ENCODE measurements at regions not wholly inside any gene's neighbourhood (a gene's known extent, or its start where the extent isn't known, plus 50 kb on each side); places are given as distances from the start of the nearest gene placed in this dataset.

DNA sequence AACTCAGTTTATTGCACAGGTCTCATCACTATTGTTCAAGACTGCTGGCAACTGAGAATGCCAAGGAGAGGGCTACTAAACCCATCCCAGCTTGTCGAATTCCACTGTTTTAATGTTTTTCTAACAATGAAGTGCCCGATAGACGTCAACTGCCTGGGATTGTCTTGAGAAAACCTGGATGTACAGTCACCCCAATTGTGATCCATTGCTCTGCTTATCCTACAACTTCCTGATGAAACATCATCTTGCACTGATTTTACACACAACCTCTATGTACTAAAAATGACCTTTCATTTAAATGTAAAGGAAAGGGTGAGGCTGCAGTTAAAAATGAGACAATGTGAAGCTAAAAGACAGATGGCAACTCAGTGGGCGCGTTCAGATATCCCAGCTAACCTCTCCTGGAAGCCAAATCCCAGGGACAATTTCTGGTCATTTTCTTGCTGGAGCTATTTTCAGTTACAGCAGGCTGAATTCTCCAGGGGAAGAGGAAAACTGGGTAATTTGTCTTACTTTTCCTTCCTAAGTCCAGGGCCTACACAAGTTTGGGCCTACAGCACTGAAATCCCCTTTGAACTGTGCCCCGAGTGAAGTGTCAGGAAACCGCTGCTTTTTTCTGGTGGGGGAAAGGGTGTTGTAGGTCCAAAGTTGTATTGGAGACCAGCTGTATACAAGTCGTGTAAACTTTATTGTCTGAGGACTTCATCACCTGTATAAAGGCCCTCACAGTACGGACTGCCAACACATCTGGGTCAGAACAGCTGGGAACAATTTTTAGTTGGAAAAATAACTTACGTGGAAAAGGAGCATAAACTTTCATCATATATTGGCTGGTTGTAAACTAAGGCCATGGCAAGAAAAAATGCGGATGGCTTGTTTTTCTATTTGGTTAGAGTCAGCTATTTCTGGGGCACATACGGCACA, 68.9 kb upstream of the LTBP1 start:
- CTCF ChIA-PET (ENCODE audit: partially characterized antibody): interaction anchor here (0.6 to 1.5 kb wide), 3 partner anchors 104 to 209 kb away, joined by 3 read pairs; no protein-coding TSS in a partner anchor
- TF ChIP-seq SIX5 (IDR thresholded peaks at IDR 0.05; ENCODE audit: low read depth, low read length): no peak
- no peak for TF ChIP-seq HDAC2 (IDR thresholded peaks at IDR 0.05; ENCODE audit: borderline replicate concordance in 1 of 2, low read depth in 2 of 2, low read length in 2 of 2)
- no peak for TF ChIP-seq CHD1 (IDR thresholded peaks at IDR 0.05; ENCODE audit: low read depth, low read length)
- TF ChIP-seq YY1 (IDR thresholded peaks at IDR 0.05; ENCODE audit: low read depth, low read length): no peak
- TF ChIP-seq TAF7 (optimal IDR thresholded peaks at IDR 0.05; ENCODE audit: borderline replicate concordance, low read depth, low read length): no peak
- TF ChIP-seq CREB1 (IDR thresholded peaks at IDR 0.05): no peak
- TF ChIP-seq KDM5A (IDR thresholded peaks at IDR 0.05; ENCODE audit: low read length): no peak
- no peak for TF ChIP-seq GTF2F1 (IDR thresholded peaks at IDR 0.05; ENCODE audit: borderline replicate concordance, low read depth, low read length)
- TF ChIP-seq, protein P1, sequence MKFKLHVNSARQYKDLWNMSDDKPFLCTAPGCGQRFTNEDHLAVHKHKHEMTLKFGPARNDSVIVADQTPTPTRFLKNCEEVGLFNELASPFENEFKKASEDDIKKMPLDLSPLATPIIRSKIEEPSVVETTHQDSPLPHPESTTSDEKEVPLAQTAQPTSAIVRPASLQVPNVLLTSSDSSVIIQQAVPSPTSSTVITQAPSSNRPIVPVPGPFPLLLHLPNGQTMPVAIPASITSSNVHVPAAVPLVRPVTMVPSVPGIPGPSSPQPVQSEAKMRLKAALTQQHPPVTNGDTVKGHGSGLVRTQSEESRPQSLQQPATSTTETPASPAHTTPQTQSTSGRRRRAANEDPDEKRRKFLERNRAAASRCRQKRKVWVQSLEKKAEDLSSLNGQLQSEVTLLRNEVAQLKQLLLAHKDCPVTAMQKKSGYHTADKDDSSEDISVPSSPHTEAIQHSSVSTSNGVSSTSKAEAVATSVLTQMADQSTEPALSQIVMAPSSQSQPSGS (IDR thresholded peaks at IDR 0.05; ENCODE audit: low read length): no peak
- TF ChIP-seq CHD2 (IDR thresholded peaks at IDR 0.05; ENCODE audit: low read length): no peak
- no peak for TF ChIP-seq SP2 (IDR thresholded peaks at IDR 0.05; ENCODE audit: low read length)
- no peak for TF ChIP-seq EZH2 (IDR thresholded peaks at IDR 0.05; ENCODE audit: low read depth, low read length, severe bottlenecking)

More for the DNA sequence above, 68.9 kb upstream of the LTBP1 start:
- H3K4me1 ChIP-seq (replicated peaks in 1 of 4; ENCODE audit: control insufficient read depth in 3 of 4, insufficient read depth in 4 of 4, low read length in 3 of 4): no peaks in the 10 kb centered on the region
- no peak overlapping the region for H2BK15ac ChIP-seq (ENCODE audit: low read length)
- H3K79me1 ChIP-seq (ENCODE audit: low read depth, low read length): no peaks in the 10 kb centered on the region
- H3K79me2 ChIP-seq (ENCODE audit: control insufficient read depth in 1 of 2, insufficient read depth in 2 of 2, low read length in 2 of 2): no peaks in the 10 kb centered on the region
- H3K36me3 ChIP-seq (ENCODE audit: control insufficient read depth in 2 of 4, insufficient read depth in 4 of 4, low read length in 3 of 4): no peaks in the 10 kb centered on the region
- no peak overlapping the region for H4K5ac ChIP-seq (ENCODE audit: insufficient read length, low read depth, low read length)
- H4K91ac ChIP-seq (replicated peaks; ENCODE audit: insufficient read length, low read length): no peak overlapping the region
- no peak overlapping the region for H2BK12ac ChIP-seq (ENCODE audit: low read depth, low read length)
- H3K27me3 ChIP-seq (replicated peaks in 1 of 4; ENCODE audit: control insufficient read depth in 3 of 4, extremely low read depth in 1 of 4, insufficient read depth in 3 of 4, low read length in 3 of 4): no peaks in the 10 kb centered on the region
- no peaks in the 10 kb centered on the region for H3K23me2 ChIP-seq (ENCODE audit: low read depth, low read length)
- H3K56ac ChIP-seq (replicated peaks; ENCODE audit: insufficient read length, low read depth, low read length): no peak overlapping the region
- H4K20me1 ChIP-seq (replicated peaks in 1 of 2; ENCODE audit: control insufficient read depth in 1 of 2, insufficient read depth in 2 of 2, low read length in 2 of 2): no peaks in the 10 kb centered on the region
- no peak overlapping the region for H3K18ac ChIP-seq (ENCODE audit: extremely low read depth, low read length)
- no peak overlapping the region for H2BK5ac ChIP-seq (ENCODE audit: low read depth, low read length)
- H3K9ac ChIP-seq (replicated peaks in 1 of 4; ENCODE audit: extremely low read depth in 1 of 4, low read depth in 3 of 4, low read length in 3 of 4): no peak overlapping the region
- H3K27ac ChIP-seq (ENCODE audit: low read depth, low read length): no peak overlapping the region
- no peak overlapping the region for H2BK120ac ChIP-seq (replicated peaks; ENCODE audit: low read depth, low read length)
- no peak overlapping the region for H2BK20ac ChIP-seq (ENCODE audit: low read length)
- H3K9me3 ChIP-seq (ENCODE audit: insufficient read depth in 2 of 2, low read depth in 1 of 2, low read length in 1 of 2): no peaks in the 10 kb centered on the region
- FAIRE-seq (no peak), DNase-seq (ENCODE audit: low read depth in 1 of 2, low spot score in 2 of 2) (no peak)
- H3K14ac ChIP-seq (ENCODE audit: insufficient read length): no peak overlapping the region
- POLR2A ChIA-PET (ENCODE audit: partially characterized antibody): no interaction called here
- no peak overlapping the region for H4K8ac ChIP-seq (ENCODE audit: extremely low read depth, insufficient read depth, low read length)
- no peak overlapping the region for H3K23ac ChIP-seq (ENCODE audit: insufficient read length)
- H2AFZ ChIP-seq (ENCODE audit: low read length): peak overlapping the region; percentile 16
- 84% methylated on average over 12 of the region's 12 CpGs; no CpG with 5 or more reads in 1 of the 2 experiments for WGBS, 2 experiments (ENCODE audit: extremely low coverage in 1 of 2, insufficient coverage in 1 of 2, insufficient read length in 1 of 2, insufficient replicate concordance in 2 of 2, low coverage in 1 of 2, low lambda C conversion rate in 2 of 2, missing lambda C conversion rate in 1 of 2)
- no peak overlapping the region for H3K4me2 ChIP-seq (ENCODE audit: insufficient read depth in 1 of 2, low read depth in 2 of 2, low read length in 2 of 2)
- H2AK5ac ChIP-seq (ENCODE audit: low read depth, low read length): no peak overlapping the region
- H3K4me3 ChIP-seq (ENCODE audit: extremely low read depth in 1 of 4, insufficient read depth in 2 of 4, low read depth in 3 of 4, low read length in 4 of 4): no peak overlapping the region
- H3K4ac ChIP-seq (replicated peaks; ENCODE audit: insufficient read length, low read depth, low read length): no peak overlapping the region
